Activated CD4-positive, alpha-beta T cell treated with anti-CD3 and anti-CD28 coated beads, Interleukin-10, Interleukin-2, amounts not matched to agents 100 ng/mL and 50 ng/mL, durations not matched to agents 16 hours and 8 hours (primary cell): ENCODE measurements at regions not wholly inside any gene's neighbourhood (a gene's known extent, or its start where the extent isn't known, plus 50 kb on each side); places are given as distances from the start of the nearest gene placed in this dataset.

ENCODE experiments used
- DNase-seq: peaks from one replicate; pipeline ENCODE4 v3.0.0-alpha.2; 2020

DNA sequence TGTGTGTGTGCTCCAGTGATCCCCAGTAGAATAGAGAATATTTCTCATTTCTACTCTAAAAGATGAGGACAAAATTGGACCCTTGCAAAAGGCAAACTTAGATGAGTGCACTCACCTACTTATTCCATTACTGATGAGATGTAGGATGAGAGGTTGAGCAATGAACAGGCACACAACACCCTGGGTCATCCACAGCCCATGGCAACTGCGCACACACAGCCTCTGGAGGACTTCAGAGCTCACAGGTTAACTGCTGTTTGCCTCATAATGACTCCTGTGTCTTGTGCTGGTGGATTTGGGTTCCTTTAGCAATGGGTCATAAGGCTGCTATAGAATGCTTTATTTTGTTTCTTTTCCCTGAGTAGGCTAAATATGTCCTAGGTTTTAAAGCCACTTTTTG, 103.6 kb upstream of the TNFAIP3 start:
- DNase-seq: no peak

DNA sequence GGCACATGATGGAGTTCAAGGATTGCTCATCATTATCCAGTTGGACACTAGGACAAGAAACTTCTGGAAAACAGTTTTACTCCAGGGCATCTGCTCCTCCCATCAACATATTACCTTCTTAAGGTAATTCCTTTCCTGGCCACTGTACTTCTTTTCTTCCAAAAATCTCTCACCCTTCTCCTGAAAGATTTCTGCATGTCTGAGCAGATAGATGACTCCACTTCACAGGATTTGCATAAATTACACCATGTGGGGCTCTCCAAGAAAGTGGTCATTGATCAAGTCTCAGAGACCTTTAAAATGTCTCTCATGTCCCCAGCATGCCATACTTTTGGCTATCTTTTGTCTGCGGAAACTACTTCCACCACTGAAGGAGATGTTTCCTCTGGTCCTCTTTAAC, 103.2 kb upstream of the TNFAIP3 start:
- no peak for DNase-seq

DNA sequence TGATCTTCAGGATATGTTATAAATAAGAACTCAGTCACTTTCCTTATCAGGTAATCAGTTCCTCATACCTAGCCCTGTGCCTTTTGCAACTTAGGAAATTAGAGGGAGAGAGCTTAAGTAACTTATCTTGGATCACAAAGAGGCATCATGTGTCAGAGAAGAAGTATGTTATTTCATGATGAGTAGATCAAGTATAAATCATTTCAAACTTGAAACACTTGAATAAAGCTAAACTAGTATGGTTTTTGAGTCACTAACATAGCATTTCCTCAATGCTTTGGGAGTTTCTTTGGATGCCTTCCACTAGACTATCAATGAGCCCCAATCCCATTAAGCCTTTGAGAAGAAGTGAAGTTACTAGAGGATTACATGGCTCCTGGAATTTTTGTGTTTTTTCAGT, 102.6 kb upstream of the TNFAIP3 start:
- DNase-seq: no peak

- DNase-seq: no peak
Observed at GRCh38 chr6:137765059-137765458, 102.0 kb upstream of the TNFAIP3 start.

- DNase-seq: no peak
Observed at GRCh38 chr6:137766596-137767370, 100.3 kb upstream of the TNFAIP3 start.

GRCh38 chr6:137767465-137767864, 99.6 kb upstream of the TNFAIP3 start:
- no peak for DNase-seq

DNA sequence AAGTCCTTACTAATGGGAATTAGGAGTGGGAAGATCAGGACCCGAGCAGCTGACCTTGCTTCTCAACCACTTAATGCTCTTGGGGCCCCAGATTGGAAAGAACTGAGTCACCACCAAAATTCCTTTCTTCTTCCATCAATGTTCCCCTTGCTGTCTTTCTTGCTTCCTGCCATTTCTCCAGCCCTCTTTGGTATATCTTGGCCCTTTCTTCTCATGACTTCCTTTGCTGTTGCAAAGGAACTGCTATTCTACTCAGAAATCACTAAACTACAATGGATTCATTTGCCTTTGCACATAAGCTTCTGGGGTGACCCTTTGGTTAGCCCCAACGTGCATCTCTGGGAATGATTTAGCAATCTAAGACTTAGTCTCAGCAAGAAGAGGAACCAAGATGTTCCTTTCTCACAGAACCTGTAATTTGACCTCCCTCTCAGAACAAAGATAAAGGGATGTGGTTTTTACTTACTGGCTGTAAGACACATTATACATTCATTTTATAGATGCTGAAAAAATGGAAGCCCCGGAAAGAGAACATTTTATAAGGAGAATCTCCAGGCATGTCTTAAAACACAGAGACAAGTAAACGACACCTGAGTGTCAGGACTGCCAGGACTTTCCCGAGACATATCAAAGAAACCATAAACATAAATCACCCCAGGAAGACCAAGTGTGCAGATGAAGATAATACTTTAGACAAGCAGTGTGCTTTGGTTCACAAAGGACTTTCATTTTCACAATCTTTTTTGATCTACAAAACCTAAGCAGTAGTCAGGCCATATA, 99.0 kb upstream of the TNFAIP3 start:
- peak; percentile 9 for DNase-seq

DNA sequence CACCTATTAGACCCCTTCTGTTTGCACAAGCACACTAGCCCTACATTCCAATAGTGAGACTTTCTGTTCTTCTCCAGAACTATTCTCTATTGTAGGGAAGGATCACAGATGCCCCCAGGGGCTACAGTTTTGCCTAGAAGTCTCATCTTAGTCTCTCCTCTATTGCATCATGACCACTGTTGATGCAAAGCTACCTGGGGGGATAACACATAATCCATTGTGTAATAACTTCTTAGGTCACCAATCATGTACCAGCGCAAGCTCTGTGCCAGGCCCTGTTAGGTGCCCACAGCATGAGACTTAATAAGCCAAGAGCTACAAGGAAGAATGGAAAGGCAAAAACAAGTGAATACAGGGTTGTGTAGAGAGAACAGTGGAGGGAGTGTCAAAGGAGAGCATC, 98.1 kb upstream of the TNFAIP3 start:
- no peak for DNase-seq

GRCh38 chr6:137769797-137770362, 97.2 kb upstream of the TNFAIP3 start:
- DNase-seq: no peak

DNA sequence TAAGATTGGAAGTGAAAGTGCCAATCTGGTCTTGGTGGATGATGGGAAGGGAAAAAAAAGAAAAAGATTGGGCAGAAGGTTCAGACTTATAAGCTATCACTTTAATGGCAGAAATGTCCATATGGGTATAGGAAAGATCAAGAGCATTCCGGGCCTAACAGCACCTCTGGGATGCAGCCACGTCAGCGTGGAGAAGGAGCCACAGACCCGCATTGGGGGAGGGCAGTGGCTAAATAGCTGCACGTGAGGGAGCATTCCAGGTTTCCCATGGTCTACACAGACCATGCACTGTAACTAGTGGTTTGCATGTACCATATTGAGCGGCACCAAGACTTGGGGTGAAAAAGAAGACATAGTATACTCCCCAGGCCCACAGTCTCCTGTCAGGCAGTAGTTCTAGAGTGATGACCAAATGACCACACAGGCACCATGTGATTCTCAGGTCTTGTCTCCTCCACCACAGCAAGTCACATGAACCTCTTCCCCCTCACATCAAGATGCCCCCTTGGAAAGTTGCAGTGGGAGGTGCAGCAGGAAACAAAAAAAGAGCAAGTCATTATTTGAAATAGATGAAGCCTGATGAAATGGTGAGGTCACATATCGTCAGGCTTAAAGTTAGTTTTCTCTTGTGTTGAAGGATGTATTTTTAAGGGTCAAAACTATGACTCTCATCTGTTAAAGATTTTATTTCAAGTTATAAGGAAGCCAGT, 94.4 kb upstream of the TNFAIP3 start:
- DNase-seq: no peak

- DNase-seq: no peak
Observed at GRCh38 chr6:137775227-137775626, 91.8 kb upstream of the TNFAIP3 start.

DNA sequence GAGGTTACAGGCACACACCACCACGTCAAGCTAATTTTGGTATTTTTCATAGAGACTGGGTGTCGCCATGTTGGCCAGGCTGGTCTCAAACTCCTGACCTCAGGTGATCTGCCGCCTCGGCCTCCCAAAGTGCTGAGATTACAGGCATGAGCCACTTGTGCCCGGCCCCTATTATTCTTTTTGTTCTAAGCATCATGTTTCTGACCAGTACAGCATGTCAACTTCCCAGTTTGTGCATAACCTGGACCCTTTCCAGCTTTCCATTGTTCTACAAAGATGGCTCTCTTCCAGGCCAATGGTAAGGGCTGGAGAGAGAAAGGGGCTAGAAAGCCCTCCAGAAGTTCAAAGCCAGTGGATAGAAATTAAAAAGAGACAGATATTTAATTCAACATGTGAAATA, 91.3 kb upstream of the TNFAIP3 start:
- DNase-seq: no peak

- DNase-seq: no peak
Observed at GRCh38 chr6:137776256-137776655, 90.8 kb upstream of the TNFAIP3 start.

- no peak for DNase-seq
Observed at GRCh38 chr6:137776786-137777686, 90.0 kb upstream of the TNFAIP3 start.

GRCh38 chr6:137777687-137778075, 89.4 kb upstream of the TNFAIP3 start:
- DNase-seq: no peak

DNA sequence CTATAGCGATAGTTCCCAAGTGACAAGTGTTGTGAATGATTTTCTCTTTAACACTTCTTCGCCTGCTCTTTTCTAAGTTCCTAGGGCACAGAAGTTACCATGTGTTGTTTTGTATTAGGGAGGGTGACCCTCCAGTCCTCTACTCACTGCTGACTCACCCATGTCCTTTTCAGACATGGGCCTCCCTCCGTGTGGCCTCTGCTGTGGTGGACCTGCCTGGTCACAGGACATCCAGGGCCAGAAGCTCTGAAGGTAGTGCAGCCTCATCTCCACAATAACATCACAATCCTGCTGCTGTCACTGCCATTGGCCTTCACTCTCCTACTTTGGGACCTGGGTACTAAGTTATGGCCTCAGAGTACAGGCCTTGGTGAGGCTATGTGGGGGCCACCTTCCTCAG, 87.1 kb upstream of the TNFAIP3 start:
- no peak for DNase-seq

GRCh38 chr6:137780447-137781034, 86.5 kb upstream of the TNFAIP3 start:
- no peak for DNase-seq

DNA sequence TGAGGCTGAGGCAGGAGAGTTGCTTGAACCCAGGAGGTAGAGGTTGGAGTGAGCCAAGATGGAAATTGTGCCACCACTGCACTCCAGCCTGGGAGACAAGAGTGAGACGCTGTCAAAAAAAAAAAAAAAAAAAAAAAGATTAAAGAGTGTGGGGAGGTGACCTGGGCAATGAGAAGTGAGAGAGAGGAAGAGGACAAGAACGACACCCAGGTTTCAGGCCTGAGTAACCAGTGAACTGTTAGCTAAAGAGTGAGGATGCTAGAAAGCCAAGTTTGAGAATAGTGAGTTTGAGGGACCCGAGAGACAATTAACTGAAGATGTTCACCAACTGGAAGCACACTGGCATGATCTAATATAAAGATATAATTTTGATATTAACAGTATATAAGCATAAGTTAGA, 85.4 kb upstream of the TNFAIP3 start:
- DNase-seq: no peak

GRCh38 chr6:137782166-137783039, 84.7 kb upstream of the TNFAIP3 start:
- no peak for DNase-seq

- DNase-seq: no peak
Observed at GRCh38 chr6:137783710-137784109, 83.3 kb upstream of the TNFAIP3 start.

- no peak for DNase-seq
Observed at GRCh38 chr6:137784583-137784982, 82.5 kb upstream of the TNFAIP3 start.
